CD4-positive, alpha-beta T cell treated with Interferon alpha-2 for 1 hour (primary cell): ENCODE measurements at regions not wholly inside any gene's neighbourhood (a gene's known extent, or its start where the extent isn't known, plus 50 kb on each side); places are given as distances from the start of the nearest gene placed in this dataset.
"Not testable (repeated sequence)": the region's sequence is repeated elsewhere in the genome, so short reads cannot be mapped to it uniquely, and the experiment has no call there.

Source experiments
- DNase-seq, 2 donors: peaks; one replicate each; pipeline ENCODE4 v3.0.0-alpha.2; 2020 to 2022

DNA sequence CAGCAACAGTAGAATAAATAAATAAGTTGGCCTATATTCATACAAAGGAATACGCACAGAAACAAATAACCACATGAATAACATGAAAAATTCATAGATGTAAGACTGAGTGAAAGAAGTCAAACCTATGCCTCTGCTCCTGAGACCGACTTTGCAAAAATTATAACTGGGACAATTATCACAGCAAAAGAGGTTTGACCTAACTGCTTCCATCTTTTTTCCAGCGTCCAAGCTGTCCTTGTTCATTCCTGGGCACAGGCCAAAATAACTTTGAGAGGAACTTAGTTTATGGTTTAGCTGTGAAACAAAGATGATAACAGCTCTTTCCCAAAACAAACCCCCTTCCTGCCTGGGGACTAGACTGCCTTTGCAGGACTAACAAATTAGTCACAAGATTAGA is 109.6 kb upstream of the NBPF11 start:
- not testable (repeated sequence) for DNase-seq

DNA sequence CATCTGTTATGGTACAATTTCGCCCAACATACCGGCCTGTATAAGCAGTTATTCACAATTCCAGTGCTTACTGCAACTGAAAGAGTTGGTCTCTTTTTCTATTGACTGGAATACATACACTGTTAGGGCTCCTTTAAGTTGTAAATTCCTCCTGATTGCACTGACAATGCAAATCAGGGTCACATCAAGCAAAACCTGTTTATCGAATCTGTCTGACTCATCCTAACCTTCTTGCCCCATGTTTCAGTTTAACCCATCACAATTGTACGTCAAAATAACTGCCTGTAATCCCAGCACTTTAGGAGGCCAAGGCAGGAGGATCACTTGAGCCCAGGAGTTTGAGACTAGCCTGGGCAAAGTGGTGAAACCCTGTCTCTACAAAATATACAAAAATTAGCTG is 105.8 kb upstream of the NBPF11 start:
- not testable (repeated sequence) for DNase-seq

DNA sequence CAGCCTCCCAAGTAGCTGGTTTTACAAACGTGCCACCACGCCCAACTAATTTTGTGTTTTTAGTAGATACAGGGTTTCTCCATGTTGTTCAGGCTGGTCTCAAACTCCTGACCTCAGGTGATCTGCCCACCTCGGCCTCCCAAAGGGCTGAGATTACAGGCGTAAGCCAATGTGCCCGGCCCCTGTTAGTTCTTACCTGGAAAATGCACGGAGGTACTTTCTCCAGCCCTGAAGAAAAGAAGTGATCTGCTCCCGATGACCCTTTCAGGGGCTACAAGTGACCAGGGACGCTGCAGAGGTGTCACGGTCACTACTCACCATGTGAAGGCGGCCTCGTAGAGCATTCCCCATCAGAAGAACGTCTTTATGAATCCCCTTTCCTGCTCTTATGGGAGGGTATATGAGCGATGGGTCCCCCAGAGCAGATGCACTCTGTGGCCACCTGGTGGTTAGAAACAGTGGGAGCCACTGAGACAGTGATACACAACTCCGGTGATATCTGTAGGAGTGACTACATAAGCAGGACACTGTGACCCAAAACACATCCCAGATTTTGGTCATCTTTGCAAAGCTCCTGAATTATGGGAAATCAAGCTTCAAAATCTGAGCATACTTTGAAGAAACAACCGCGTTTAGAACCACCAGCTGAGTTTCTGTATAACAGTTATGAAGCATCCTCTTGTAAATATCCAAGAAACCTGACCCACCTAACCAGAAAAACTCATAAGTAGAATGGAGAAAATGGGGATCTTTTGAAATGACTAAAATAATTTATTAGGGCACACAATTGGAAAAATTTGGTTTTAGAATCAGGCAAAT is 102.7 kb upstream of the NBPF11 start:
- DNase-seq = peak; percentile 5 to 32

GRCh38 chr1:148253808-148254207 is 101.7 kb upstream of the NBPF11 start:
- DNase-seq = not testable (repeated sequence)

DNA sequence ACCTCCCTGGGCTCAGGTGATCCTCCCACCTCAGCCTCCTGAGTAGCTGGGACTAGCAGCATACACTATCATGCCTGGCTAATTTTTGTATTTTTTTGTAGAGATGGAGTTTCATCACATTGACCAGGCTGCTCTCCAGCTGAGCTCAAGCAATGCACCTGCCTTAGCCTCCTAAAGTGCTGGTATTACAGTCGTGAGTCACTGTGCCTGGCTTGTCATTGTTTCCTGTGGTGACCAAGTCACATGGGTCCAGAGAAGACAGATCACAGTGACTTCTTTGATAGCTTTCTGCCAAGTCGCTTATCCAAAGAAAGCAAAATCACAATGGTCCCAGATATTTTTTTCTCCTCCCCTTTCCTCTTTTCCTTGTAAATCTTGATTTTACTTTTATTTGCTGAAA is 96.7 kb upstream of the NBPF11 start:
- not testable (repeated sequence) for DNase-seq

DNA sequence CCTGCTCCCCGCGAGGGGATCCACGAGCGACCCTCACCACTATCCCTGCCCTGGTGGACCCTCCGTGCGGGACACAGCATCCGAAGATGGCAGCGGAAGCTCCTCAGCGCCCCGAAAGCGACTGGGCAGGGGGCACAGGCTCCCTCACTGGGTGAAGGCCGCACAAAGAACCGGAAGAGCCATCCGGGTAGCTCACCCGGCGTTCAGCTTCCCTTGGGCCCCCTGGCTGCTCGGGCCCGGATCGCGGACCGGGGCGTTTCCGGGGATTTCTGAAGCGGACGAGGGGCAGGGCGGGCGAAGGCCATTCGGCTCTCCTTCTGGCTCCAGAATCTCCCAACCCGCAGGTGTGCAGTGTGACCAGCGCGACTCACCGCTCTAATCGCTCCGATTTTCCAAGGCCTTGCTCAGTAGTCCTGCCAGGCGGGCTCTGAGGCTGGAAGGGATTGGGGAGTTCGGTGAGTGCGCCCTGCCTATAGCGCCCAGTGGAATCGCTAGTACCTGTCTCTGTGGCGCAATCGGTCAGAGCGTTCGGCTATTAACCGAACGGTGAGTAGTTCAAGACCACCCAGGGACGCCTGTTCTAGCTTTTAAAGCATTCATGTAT is 94.3 kb upstream of the NBPF11 start:
- DNase-seq = not testable (repeated sequence)

DNA sequence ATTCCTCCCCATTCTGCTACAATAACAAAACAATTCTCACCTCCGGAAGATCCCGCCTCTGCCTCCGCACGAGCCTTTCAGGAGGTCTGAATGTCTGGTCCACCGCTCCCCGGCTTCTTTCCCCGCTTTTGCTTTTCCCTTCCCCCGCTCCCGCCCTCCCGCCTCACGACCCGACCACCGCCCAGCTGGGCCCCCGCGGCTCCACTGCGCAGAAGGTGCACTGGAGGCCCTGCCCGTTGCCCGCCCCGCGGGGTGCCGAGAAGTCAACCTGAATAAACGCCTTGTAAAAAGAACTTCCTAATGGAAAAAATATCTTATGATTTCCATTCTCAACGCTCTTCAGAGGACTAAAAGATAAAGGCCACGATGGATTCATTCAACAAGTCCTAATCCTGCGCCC is 93.8 kb upstream of the NBPF11 start:
- not testable (repeated sequence) for DNase-seq

GRCh38 chr1:148245443-148245842 is 93.4 kb upstream of the NBPF11 start:
- DNase-seq = not testable (repeated sequence)

GRCh38 chr1:148233250-148233649 is 81.2 kb upstream of the NBPF11 start:
- not testable (repeated sequence) for DNase-seq

DNA sequence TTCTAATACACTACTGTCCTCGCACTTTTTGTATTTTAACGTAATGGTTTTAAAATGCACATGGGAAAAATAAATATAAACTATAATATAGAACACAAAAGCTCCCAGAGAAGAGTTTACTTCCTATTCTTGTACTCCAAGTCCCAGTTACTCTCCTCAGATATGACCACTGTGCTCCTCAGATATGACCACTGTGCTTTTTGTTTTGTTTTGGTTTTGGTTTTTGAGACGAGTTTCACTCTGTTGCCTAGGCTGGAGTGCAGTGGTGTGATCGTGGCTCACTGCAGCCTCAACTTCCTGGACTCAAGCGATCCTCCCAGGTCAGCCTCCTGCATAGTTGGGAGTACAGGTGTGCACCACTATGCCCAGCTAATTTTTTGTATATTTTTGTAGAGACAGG is 76.8 kb upstream of the NBPF11 start:
- not testable (repeated sequence) for DNase-seq

- DNase-seq = not testable (repeated sequence)
These were observed 70.5 kb upstream of the NBPF11 start for GRCh38 chr1:148222399-148223159.

- not testable (repeated sequence) for DNase-seq
These were observed 69.5 kb upstream of the NBPF11 start for GRCh38 chr1:148221593-148221992.

DNA sequence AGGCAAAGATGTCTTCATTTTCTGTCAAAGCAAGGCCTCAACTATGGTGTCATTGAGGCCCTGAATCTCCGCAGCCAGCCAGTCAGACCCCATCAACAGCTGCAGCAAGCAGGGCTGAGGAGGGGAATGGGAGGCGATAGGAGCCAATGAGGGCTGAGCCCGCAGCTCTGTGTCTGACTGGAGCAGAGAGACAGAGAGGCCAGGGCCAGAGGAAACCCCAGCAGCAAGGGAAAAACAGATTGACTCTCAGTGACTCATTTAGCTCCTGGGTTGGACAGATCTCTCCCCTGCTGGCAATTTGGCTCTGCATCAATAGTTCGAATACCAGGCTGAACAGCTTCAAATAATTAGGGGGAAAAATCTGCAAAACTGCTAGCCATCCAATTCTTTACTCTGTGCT is 67.1 kb upstream of the NBPF11 start:
- not testable (repeated sequence) for DNase-seq

DNA sequence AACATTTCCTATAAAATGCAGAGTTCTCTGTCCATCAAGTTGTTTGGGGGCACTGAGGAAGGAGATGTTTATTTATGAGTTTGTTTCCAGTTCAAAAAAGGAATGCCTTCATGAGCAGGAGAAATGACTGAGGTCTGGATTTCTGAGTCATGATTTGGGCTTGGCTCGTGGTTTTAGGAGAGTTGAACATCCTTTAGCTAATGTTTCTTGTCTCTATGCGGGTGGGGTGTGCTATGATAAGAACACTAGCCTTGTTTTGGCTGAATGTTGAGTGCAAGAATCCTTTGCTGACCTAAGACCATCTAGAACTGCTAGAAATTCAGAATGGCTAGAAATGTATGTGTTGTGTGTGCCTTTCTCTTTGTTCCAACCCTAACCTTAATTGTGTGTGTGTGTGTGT is 59.1 kb upstream of the NBPF11 start:
- DNase-seq = not testable (repeated sequence)

DNA sequence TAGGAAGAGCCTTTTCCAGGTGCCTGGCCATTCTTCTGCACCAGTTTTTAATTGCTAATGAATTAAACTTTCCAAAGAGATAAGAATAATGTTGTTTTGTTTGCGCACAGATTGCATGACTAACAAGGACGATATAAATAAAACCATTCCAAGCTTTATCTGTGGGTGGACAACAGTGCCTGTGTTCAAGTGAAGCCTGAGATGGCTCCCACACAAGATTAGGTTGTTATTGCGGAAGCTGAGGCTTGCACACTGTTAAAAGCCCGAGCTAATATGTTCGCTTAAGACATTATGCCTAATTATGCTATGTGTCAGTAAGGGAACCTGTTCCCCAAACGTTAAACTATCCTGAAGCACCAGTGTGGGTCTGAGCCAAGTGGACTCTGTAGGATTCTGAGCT is 58.5 kb upstream of the NBPF11 start:
- DNase-seq = not testable (repeated sequence)

- not testable (repeated sequence) for DNase-seq
These were observed 58.1 kb upstream of the NBPF11 start for GRCh38 chr1:148210166-148210565.

GRCh38 chr1:148202013-148202412 is 49.9 kb upstream of the NBPF11 start:
- not testable (repeated sequence) for DNase-seq
